GM18861 (cell line): ENCODE measurements at regions not wholly inside any gene's neighbourhood (a gene's known extent, or its start where the extent isn't known, plus 50 kb on each side); places are given as distances from the start of the nearest gene placed in this dataset.
A peak's percentile ranks its signal among the peaks of the same experiment; 100 is the strongest.

Experiments
- ATAC-seq: cut with Tn5 transposase; IDR thresholded peaks from one replicate; pipeline ENCODE4 v1.9.1; 2021; ENCODE audit not compliant: unreplicated experiment

- ATAC-seq, result no peak
These were observed 383.2 kb upstream of the KCNMB2 start for GRCh38 chr3:178152988-178153387.

GRCh38 chr3:178155521-178155920 lies 380.7 kb upstream of the KCNMB2 start:
- ATAC-seq, result no peak

GRCh38 chr3:178156301-178156700 lies 379.9 kb upstream of the KCNMB2 start:
- ATAC-seq, result no peak

GRCh38 chr3:178159691-178160220 lies 376.5 kb upstream of the KCNMB2 start:
- ATAC-seq, result no peak

GRCh38 chr3:178169421-178169820 lies 366.8 kb upstream of the KCNMB2 start:
- no peak for ATAC-seq

- no peak for ATAC-seq
These were observed 365.3 kb upstream of the KCNMB2 start for GRCh38 chr3:178170698-178171535.

DNA sequence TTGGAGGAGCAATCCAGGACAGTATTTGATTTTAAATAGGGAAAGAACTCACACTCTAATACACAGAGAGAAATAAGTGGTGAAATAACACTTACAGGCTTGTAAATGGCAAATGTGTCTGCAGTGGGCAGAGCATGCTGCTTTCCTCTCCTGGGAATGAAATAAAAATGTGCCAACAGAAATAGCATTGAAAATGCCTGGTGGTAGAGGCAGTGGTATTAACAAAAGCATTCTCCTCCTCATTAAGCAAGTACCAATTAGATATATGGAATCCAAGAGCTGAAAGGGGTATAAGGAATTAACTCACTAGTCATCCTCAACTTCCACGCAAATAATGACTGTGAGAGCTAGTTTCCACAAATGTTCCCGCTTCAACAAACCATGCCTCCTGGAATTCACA lies 364.1 kb upstream of the KCNMB2 start:
- no peak for ATAC-seq

GRCh38 chr3:178174201-178174915 lies 361.9 kb upstream of the KCNMB2 start:
- no peak for ATAC-seq

- no peak for ATAC-seq
These were observed 355.1 kb upstream of the KCNMB2 start for GRCh38 chr3:178181088-178181487.

- ATAC-seq, result no peak
These were observed 354.5 kb upstream of the KCNMB2 start for GRCh38 chr3:178181784-178182183.

DNA sequence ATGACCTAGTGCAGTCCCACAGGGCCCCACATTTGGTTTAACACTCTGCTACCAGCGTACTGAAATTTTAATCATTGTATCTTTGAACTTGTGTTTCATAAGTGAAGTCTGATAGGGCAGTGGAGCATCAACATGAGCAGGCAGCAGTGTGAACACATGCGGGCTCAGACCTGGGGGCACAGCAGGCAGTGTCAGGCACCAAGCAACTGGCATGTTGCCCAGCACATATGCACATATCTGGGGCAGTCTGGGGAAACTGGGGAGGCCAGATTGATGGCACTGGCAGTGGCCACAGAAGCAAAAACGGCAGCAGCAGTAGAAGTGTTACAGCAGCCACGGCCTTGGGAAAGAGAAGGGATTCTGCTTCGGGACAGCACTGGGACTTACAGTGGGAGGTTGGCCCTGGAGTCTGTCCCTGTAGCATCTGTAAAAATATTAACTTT lies 353.9 kb upstream of the KCNMB2 start:
- no peak for ATAC-seq

DNA sequence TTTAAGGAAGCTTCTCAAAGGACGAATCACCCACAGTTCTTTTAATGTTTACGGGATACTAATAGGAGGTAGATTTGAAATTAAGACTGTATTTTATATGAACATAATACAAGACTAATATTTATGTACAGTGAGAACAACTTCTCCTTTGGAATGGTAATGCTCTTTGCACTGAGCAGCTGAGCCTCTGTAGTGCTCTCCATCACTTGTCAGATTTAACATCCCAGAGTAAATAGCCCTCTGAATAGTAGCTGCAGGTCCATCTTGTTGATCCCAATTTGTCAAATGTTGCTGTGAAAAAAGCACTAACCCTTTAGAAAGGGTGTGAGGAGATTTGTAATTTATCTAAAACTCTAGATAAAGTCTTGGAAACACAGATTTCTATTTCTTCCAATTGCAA lies 351.4 kb upstream of the KCNMB2 start:
- ATAC-seq, result no peak

DNA sequence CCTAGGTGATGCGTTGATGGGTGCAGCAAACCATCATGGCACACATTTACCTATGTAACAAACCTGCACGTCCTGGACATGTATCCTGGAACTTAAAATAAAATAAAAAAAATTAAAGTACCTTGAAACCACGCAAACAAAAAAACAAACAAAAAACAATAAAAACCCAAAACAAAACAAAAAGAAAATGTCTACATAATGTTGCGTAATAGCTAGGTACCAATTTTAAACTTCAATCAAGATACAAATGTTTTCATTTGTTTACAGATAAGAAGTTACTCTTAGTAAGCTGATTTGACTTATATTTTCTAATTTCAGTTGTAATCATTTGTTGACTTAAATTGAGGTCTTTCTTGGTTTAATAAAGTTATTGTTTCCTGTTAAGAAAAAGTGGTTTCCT lies 349.6 kb upstream of the KCNMB2 start:
- ATAC-seq, result no peak

DNA sequence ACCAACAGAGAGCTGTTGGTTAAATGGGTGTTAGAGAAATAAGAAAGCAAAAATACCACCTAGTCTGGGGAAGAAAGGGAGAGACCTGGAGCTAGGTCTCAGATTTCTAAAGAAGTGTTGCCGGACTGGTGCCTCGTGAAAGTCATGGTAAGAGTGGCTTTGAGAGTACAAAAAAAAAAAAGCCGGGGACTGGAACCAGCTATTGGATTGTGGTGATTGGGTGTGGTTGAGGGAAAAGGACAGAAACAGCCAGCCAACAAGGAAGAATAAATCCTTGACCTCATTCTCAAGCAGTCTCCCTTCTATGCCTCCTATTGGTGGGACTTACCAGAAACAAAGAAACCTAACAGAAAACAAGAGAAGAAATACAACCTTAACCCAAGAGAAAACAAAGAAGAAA lies 346.4 kb upstream of the KCNMB2 start:
- no peak for ATAC-seq

GRCh38 chr3:178193846-178194245 lies 342.4 kb upstream of the KCNMB2 start:
- no peak for ATAC-seq

DNA sequence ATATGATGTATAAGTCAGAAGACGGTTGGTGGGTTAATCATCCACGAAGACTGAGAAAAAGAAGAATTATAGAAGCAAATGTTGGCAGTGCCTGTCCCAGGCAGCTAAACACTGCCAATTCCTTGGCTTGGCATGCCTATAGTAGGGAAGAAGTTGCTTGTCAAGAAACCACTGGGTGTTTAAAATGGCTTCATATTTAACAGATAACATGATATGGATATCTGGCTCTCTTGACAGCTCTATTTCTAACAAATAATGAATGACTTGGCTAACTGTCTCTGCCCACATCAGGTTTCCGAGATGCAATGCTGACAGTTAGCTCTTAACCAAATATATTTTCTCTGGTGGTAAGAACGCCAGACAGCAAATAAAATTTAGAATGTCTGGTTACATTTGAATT lies 341.7 kb upstream of the KCNMB2 start:
- ATAC-seq, result peak; percentile 65

GRCh38 chr3:178195824-178196223 lies 340.4 kb upstream of the KCNMB2 start:
- ATAC-seq, result peak; percentile 97

GRCh38 chr3:178198329-178198728 lies 337.9 kb upstream of the KCNMB2 start:
- no peak for ATAC-seq

GRCh38 chr3:178200316-178200715 lies 335.9 kb upstream of the KCNMB2 start:
- no peak for ATAC-seq

DNA sequence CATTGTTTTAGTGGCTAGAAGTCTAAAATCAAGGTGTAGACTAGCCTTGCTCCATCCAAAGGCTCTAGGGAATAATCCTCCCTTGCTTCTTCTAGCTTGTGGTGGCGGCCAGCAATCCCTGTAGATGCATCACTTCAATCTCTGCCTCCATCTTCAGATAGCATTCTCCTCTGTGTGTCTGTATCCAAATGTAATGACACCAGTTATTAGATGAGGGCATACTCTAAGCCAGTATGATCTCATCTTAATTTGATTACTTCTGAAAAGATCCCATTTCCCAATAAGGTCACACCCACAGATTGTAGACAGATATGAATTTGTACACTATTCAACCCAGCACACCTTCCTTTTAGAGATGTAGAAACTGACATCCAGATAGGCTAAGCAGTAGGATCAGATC lies 334.5 kb upstream of the KCNMB2 start:
- no peak for ATAC-seq

DNA sequence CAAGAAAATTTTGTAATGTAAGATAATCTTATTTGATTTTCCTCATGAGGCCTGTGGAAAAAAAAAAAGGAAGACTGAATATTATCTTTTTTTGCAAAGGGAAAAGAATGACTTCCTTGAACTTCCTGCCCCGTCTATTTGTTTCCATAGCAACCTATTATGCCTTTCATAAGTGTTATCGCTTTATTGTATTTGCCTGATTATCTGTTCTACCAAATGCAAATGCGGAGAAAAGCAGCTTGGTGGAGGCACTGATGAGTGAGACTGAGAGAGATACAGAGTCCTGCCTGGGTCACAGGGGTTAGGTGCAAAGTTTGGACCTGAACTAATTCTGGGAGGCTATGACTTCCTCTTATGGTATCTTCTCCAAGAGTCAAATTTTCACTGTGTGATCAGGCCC lies 334.0 kb upstream of the KCNMB2 start:
- no peak for ATAC-seq

- no peak for ATAC-seq
These were observed 333.1 kb upstream of the KCNMB2 start for GRCh38 chr3:178203165-178203564.
